Neural crest cell (in vitro differentiated cells): ENCODE measurements at regions not wholly inside any gene's neighbourhood (a gene's known extent, or its start where the extent isn't known, plus 50 kb on each side); places are given as distances from the start of the nearest gene placed in this dataset.

Experiments used
- DNase-seq: peaks from one replicate; pipeline ENCODE4 v3.0.0; 2021; ENCODE audit warnings: low read depth, mixed read lengths, low spot score
- H3K27ac Mint-ChIP-seq: one replicate; pipeline ENCODE4 v1.8.0; 2021; ENCODE audit warnings: mild to moderate bottlenecking, mixed read lengths; ENCODE audit not compliant: unreplicated experiment
- H3K27me3 Mint-ChIP-seq: 2 replicates; pipeline ENCODE4 v1.8.0; 2021; ENCODE audit warnings: low read depth, mild to moderate bottlenecking, mixed read lengths
- H3K36me3 Mint-ChIP-seq: 2 replicates; pipeline ENCODE4 v1.8.0; 2021; ENCODE audit warnings: low read depth, mild to moderate bottlenecking, mixed read lengths
- H3K4me1 Mint-ChIP-seq: 2 replicates; pipeline ENCODE4 v1.8.0; 2021; ENCODE audit warnings: mixed read lengths
- H3K4me3 Mint-ChIP-seq: one replicate; pipeline ENCODE4 v1.8.0; 2021; ENCODE audit warnings: mild to moderate bottlenecking, mixed read lengths
- H3K9me3 Mint-ChIP-seq: 2 replicates; pipeline ENCODE4 v1.8.0; 2021; ENCODE audit warnings: mixed read lengths
- TF ChIP-seq, protein P1 (sequence below): fragments of 200-600 bp; sonication (generic); conservative IDR thresholded peaks from 2 replicates; pipeline ENCODE4 v1.5.0; 2021; ENCODE audit warnings: antibody characterized with exemption, mild to moderate bottlenecking

DNA sequence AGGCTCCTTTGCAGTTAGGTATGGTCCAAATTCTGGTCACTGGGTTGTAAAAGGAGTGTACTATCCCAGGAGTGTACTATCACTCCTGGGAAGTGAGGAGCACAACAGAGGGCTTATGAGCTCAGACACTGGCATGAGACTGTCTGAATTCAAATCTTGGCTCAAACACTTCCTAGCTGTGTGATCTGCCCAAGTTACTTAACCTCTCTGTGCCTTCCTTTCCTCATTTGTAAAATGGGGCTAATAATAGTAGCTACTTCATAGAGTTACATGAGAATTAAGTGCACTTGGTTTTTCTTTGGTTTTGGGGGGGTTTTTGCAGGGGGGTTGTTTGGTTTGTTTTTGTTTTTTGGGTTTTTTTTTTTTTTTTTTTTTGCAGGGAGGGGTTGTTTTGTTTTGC, 152.0 kb downstream of the BCOR start:
- H3K9me3 Mint-ChIP-seq = peaks cover 9% of the 10 kb centered on the region

DNA sequence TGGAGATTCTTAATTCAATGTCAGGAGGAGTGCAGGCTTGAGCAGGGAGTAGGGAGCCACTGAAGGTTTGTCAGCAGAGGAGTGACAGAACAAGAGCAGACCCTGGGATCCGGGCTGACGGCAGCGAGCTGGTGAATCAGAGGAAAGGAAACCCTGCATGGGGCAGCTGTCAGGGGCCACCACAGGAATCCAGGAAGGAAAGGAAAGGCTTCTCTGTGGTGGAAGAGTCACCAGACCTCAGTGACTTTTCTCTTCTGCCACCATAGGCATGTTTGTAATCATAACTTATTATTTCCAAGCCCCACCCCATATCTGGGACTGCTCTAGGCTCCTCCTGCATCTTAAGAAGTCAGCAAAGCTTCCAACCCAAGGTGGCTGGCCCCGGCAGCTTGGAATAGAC, 150.9 kb downstream of the BCOR start:
- no peak for DNase-seq
- no peaks in the 10 kb centered on the region for H3K27me3 Mint-ChIP-seq
- H3K27ac Mint-ChIP-seq = no peak overlapping the region
- peaks cover 3% of the 10 kb centered on the region for H3K36me3 Mint-ChIP-seq
- H3K4me1 Mint-ChIP-seq = peaks cover 24% of the 10 kb centered on the region
- peaks cover 9% of the 10 kb centered on the region for H3K9me3 Mint-ChIP-seq
- H3K4me3 Mint-ChIP-seq = no peak overlapping the region
- TF ChIP-seq, protein P1, sequence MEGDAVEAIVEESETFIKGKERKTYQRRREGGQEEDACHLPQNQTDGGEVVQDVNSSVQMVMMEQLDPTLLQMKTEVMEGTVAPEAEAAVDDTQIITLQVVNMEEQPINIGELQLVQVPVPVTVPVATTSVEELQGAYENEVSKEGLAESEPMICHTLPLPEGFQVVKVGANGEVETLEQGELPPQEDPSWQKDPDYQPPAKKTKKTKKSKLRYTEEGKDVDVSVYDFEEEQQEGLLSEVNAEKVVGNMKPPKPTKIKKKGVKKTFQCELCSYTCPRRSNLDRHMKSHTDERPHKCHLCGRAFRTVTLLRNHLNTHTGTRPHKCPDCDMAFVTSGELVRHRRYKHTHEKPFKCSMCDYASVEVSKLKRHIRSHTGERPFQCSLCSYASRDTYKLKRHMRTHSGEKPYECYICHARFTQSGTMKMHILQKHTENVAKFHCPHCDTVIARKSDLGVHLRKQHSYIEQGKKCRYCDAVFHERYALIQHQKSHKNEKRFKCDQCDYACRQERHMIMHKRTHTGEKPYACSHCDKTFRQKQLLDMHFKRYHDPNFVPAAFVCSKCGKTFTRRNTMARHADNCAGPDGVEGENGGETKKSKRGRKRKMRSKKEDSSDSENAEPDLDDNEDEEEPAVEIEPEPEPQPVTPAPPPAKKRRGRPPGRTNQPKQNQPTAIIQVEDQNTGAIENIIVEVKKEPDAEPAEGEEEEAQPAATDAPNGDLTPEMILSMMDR = no peak

More for the DNA sequence above, 152.0 kb downstream of the BCOR start:
- Mint-ChIP-seq H3K4me3 (no peak overlapping the region), H3K4me1 (peaks cover 29% of the 10 kb centered on the region), H3K27me3 (no peaks in the 10 kb centered on the region), H3K27ac (no peak overlapping the region), H3K36me3 (peaks cover 3% of the 10 kb centered on the region)
- TF ChIP-seq, protein P1 = no peak
- no peak for DNase-seq

DNA sequence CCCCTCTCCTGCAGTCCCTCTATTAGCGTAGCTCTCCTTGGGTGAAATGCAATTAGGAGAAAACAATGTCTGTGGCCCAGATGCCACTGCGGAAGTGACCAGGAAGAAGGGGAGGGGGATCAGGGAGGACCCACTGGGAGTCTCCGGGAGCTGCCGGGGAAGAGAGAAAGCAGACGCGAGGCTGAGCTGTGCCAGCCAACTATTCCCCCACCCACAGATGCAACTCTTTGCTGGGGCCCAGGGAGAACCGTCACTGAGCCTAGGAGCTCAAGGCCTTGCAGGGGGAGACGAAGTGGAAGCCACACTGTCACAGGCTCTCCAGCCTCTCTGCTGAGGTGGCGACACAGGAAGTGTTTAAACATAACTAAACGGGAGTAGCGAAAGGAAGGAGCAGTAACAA, 149.2 kb downstream of the BCOR start:
- TF ChIP-seq, protein P1 = no peak
- no peak for DNase-seq
- Mint-ChIP-seq H3K27ac (peak overlapping the region; percentile 92), H3K4me1 (peaks cover 28% of the 10 kb centered on the region), H3K4me3 (no peak overlapping the region), H3K36me3 (peaks cover 3% of the 10 kb centered on the region), H3K27me3 (no peaks in the 10 kb centered on the region), H3K9me3 (peaks cover 5% of the 10 kb centered on the region)

DNA sequence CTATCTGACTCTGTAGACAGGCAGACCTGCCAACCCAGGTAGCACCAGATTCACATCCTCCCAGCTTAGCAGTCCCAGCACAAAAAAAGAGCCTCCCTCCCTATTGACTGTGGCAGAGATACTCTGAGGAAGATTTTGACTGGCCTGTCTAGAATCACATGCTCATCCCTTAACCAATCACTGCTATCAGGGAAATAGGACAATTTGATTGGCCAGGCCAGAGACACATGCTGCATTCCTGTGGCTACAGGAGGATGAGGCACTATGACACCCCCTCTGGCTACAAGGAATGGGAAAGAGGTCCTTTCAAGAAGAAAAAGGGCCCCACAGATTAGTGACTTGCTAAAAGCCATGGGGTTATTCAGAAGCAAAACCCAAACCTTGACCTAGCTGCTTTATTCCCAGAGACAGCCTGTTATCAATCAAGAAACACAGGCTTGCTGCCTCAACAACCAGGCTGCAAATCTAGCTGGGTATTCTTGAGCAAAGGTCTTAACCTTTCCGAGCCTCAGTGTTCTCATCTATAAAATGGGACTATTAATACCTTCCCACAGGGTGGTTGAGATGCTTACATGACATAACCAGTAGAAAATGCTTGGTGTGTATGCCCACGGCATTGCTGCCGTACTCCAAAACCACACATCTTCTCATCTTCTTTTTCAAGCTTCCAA, 147.6 kb downstream of the BCOR start:
- no peak for DNase-seq
- Mint-ChIP-seq H3K27ac (no peak overlapping the region), H3K4me3 (no peak overlapping the region), H3K4me1 (peaks cover 38% of the 10 kb centered on the region), H3K36me3 (no peaks in the 10 kb centered on the region), H3K27me3 (no peaks in the 10 kb centered on the region), H3K9me3 (no peaks in the 10 kb centered on the region)
- TF ChIP-seq, protein P1 = no peak

DNA sequence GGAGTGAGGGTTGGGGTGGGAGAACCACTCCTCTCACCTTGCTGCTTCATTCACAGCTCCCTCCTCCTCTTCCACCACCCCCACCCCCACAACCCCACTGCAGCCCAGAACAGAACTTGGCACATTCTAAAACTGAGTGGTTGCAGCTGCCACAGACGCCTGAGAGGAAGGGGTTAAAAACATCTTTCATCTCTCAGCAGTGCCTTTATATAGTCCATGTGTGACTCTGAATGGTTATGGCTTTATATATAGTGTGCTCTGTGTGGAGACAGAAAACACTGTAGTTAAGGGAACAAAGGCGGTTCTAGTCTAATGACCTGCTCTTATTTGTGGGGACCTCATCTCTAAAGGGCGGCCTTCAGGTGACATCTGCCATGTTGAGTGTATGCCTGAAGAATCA, 144.8 kb downstream of the BCOR start:
- no peaks in the 10 kb centered on the region for H3K9me3 Mint-ChIP-seq
- DNase-seq = no peak
- H3K27ac Mint-ChIP-seq = no peak overlapping the region
- TF ChIP-seq, protein P1 = no peak
- H3K4me1 Mint-ChIP-seq = peaks cover 46% of the 10 kb centered on the region
- H3K36me3 Mint-ChIP-seq = no peaks in the 10 kb centered on the region
- no peaks in the 10 kb centered on the region for H3K27me3 Mint-ChIP-seq
- H3K4me3 Mint-ChIP-seq = no peak overlapping the region
